K562 (cell line): ENCODE measurements at regions not wholly inside any gene's neighbourhood (a gene's known extent, or its start where the extent isn't known, plus 50 kb on each side); places are given as distances from the start of the nearest gene placed in this dataset.
"Not testable (repeated sequence)": the region's sequence is repeated elsewhere in the genome, so short reads cannot be mapped to it uniquely, and the experiment has no call there.

Experiments
- ARID1B ChIP-seq: fragments of 450-650 bp; IDR thresholded peaks from 2 replicates; pipeline ENCODE4 v1.6.1; 2016; ENCODE audit warnings: antibody characterized with exemption, mild to moderate bottlenecking, inconsistent platforms
- ATF7 ChIP-seq: fragments of 450-650 bp; IDR thresholded peaks from 2 replicates; pipeline ENCODE4 v1.7.1; 2014; ENCODE audit warnings: mild to moderate bottlenecking, moderate library complexity
- CTCF ChIP-seq, 3 experiments: IDR thresholded peaks in 2 of 3; conservative IDR thresholded peaks in 1 of 3; 2 replicates each; pipeline ENCODE4 v1.5.1; 2011 to 2012; ENCODE audit warnings: low read length in 3 of 3, mild to moderate bottlenecking in 3 of 3, control low read depth in 2 of 3, improper control_type of control experiment in 1 of 3, inconsistent platforms in 1 of 3, low read depth in 1 of 3, mixed read lengths in 1 of 3, moderate library complexity in 1 of 3; ENCODE audit not compliant: insufficient read depth in 2 of 3
- ELK3 ChIP-seq: fragments of 450-650 bp; formaldehyde crosslinking; IDR thresholded peaks from 2 replicates; pipeline ENCODE4 v1.4.0; 2020; ENCODE audit warnings: mild to moderate bottlenecking
- EZH2 ChIP-seq: IDR thresholded peaks from 2 replicates; pipeline ENCODE4 v1.6.1; 2012; ENCODE audit warnings: low read depth, mild to moderate bottlenecking, inconsistent platforms, low read length, borderline replicate concordance
- MIER1 ChIP-seq: fragments of 450-650 bp; IDR thresholded peaks from 2 replicates; pipeline ENCODE4 v1.6.1; 2016; ENCODE audit warnings: antibody characterized with exemption, mild to moderate bottlenecking, low read depth
- NBN ChIP-seq: fragments of 450-650 bp; IDR thresholded peaks from 2 replicates; pipeline ENCODE4 v1.6.1; 2016; ENCODE audit warnings: low read depth, mild to moderate bottlenecking
- POLR2A ChIP-seq: fragments of 450-650 bp; conservative IDR thresholded peaks from 2 replicates; pipeline ENCODE4 v1.6.1; 2016
- RCOR1 ChIP-seq, 2 experiments: IDR thresholded peaks; 2 replicates each; pipeline ENCODE4 v1.6.1; 2012; ENCODE audit warnings: low read depth in 2 of 2, low read length in 2 of 2, borderline replicate concordance in 1 of 2, improper control_type of control experiment in 1 of 2
- TAF15 ChIP-seq: fragments of 200-400 bp; formaldehyde crosslinking; IDR thresholded peaks from 2 replicates; pipeline ENCODE4 v1.6.1; 2017; ENCODE audit warnings: mild to moderate bottlenecking, low read depth, low read length, moderate library complexity

GRCh38 chr22:12166525-12166924 is 3361.5 kb upstream of the OR11H1 start:
- TF ChIP-seq CTCF (IDR thresholded peaks at IDR 0.05 in 2 of 3, conservative IDR thresholded peaks at IDR 0.05 in 1 of 3; ENCODE audit: insufficient read depth in 2 of 3, low read depth in 1 of 3, low read length in 3 of 3); POLR2A; TAF15; RCOR1 (IDR thresholded peaks at IDR 0.05; ENCODE audit: borderline replicate concordance in 1 of 2, low read depth in 2 of 2, low read length in 2 of 2); ATF7; EZH2; ELK3 (CRISPR knock-in tag); MIER1; ARID1B; NBN: not testable (repeated sequence)
